Tibial nerve (tissue), 4 donors: ENCODE measurements at regions not wholly inside any gene's neighbourhood (a gene's known extent, or its start where the extent isn't known, plus 50 kb on each side); places are given as distances from the start of the nearest gene placed in this dataset.

Experiments
- DNase-seq, 2 donors: peaks; one replicate each; pipeline ENCODE4 v3.0.0-alpha.2; 2019; ENCODE audit warnings: low spot score in 2 of 2
- H3K27ac ChIP-seq, 4 donors: fragments of 200-600 bp; sonication (generic) in 3 of 4; one replicate each; pipeline ENCODE4 v1.5.1; 2017 to 2019; ENCODE audit warnings: mild to moderate bottlenecking in 1 of 4
- H3K27me3 ChIP-seq, 2 donors: fragments of 200-600 bp; sonication (generic) in 1 of 2; one replicate each; pipeline versions ENCODE4 v1.5.1 to v1.6.0; 2017 to 2019
- H3K36me3 ChIP-seq, 3 donors: fragments of 200-600 bp; sonication (generic); one replicate each; pipeline ENCODE4 v1.5.1; 2018 to 2019
- H3K4me1 ChIP-seq, 4 donors: fragments of 200-600 bp; sonication (generic) in 3 of 4; one replicate each; pipeline ENCODE4 v1.5.1; 2017 to 2019
- H3K4me3 ChIP-seq, 4 donors: fragments of 200-600 bp; sonication (generic) in 3 of 4; one replicate each; pipeline ENCODE4 v1.5.1; 2017 to 2019; ENCODE audit warnings: mild to moderate bottlenecking in 1 of 4, moderate library complexity in 1 of 4
- H3K9me3 ChIP-seq, 4 donors: fragments of 200-600 bp; sonication (generic) in 3 of 4; one replicate each; pipeline ENCODE4 v1.5.1; 2017 to 2019
- CTCF ChIP-seq, 5 experiments: fragments of 200-600 bp in 3 of 5; fragments of 450-650 bp in 2 of 5; sonication (generic) in 3 of 5; IDR thresholded peaks; one replicate each; pipeline ENCODE4 v1.5.1; 2016 to 2019; ENCODE audit warnings: antibody characterized with exemption in 5 of 5, mild to moderate bottlenecking in 3 of 5, moderate library complexity in 2 of 5
- EP300 ChIP-seq, 2 donors: sonication (generic); formaldehyde crosslinking; IDR thresholded peaks; one replicate each; pipeline ENCODE4 v1.6.1; 2017; ENCODE audit warnings: antibody characterized with exemption in 2 of 2, mild to moderate bottlenecking in 1 of 2
- POLR2A ChIP-seq, 2 donors: fragments of 450-650 bp; IDR thresholded peaks; one replicate each; pipeline ENCODE4 v1.6.1; 2017; ENCODE audit warnings: antibody characterized with exemption in 2 of 2, mild to moderate bottlenecking in 2 of 2, moderate library complexity in 2 of 2
- WGBS, 2 donors: methylation state at CpG; one replicate each; pipeline ENCODE4 v1.1.5; 2018; 5-methylcytosine and 5-hydroxymethylcytosine counted together

GRCh38 chr2:122209377-122209776 lies 453.9 kb downstream of the TSN start:
- H3K4me3 ChIP-seq: no peak overlapping the region
- H3K4me1 ChIP-seq: no peaks in the 10 kb centered on the region
- TF ChIP-seq EP300 (IDR thresholded peaks at IDR 0.05) (no peak), CTCF (IDR thresholded peaks at IDR 0.05) (no peak), POLR2A (IDR thresholded peaks at IDR 0.05) (no peak)
- H3K27me3 ChIP-seq: no peaks in the 10 kb centered on the region
- no peak overlapping the region for H3K27ac ChIP-seq
- H3K9me3 ChIP-seq: no peaks in the 10 kb centered on the region
- WGBS, 2 donors: 94 to 95% methylated on average over 2 of the region's 2 CpGs
- DNase-seq: no peak
- no peaks in the 10 kb centered on the region for H3K36me3 ChIP-seq

GRCh38 chr2:122210065-122210464 lies 454.6 kb downstream of the TSN start:
- Histone ChIP-seq H3K27me3 (no peaks in the 10 kb centered on the region), H3K4me1 (no peaks in the 10 kb centered on the region), H3K9me3 (no peaks in the 10 kb centered on the region), H3K36me3 (no peaks in the 10 kb centered on the region), H3K4me3 (no peak overlapping the region), H3K27ac (no peak overlapping the region)
- TF ChIP-seq EP300 (IDR thresholded peaks at IDR 0.05): no peak
- TF ChIP-seq CTCF (IDR thresholded peaks at IDR 0.05): no peak
- TF ChIP-seq POLR2A (IDR thresholded peaks at IDR 0.05): no peak
- DNase-seq: no peak
- 95 to 97% methylated on average over 4 of the region's 4 CpGs for WGBS, 2 donors

GRCh38 chr2:122210898-122211856 lies 455.7 kb downstream of the TSN start:
- Histone ChIP-seq H3K27ac (no peak overlapping the region), H3K36me3 (no peaks in the 10 kb centered on the region), H3K9me3 (no peaks in the 10 kb centered on the region), H3K4me1 (no peaks in the 10 kb centered on the region), H3K4me3 (no peak overlapping the region), H3K27me3 (no peaks in the 10 kb centered on the region)
- WGBS, 2 donors: 86 to 91% methylated on average over 8 of the region's 8 CpGs
- no peak for TF ChIP-seq POLR2A (IDR thresholded peaks at IDR 0.05)
- no peak for DNase-seq

GRCh38 chr2:122213312-122213711 lies 457.9 kb downstream of the TSN start:
- no peak overlapping the region for H3K27ac ChIP-seq
- H3K36me3 ChIP-seq: no peaks in the 10 kb centered on the region
- no peak overlapping the region for H3K4me3 ChIP-seq
- no peaks in the 10 kb centered on the region for H3K4me1 ChIP-seq
- no peak for DNase-seq
- H3K9me3 ChIP-seq: no peaks in the 10 kb centered on the region
- TF ChIP-seq CTCF (IDR thresholded peaks at IDR 0.05): no peak
- TF ChIP-seq POLR2A (IDR thresholded peaks at IDR 0.05): no peak
- TF ChIP-seq EP300 (IDR thresholded peaks at IDR 0.05): no peak
- 81 to 84% methylated on average over 4 of the region's 4 CpGs for WGBS, 2 donors
- H3K27me3 ChIP-seq: no peaks in the 10 kb centered on the region

GRCh38 chr2:122216071-122216470 lies 460.6 kb downstream of the TSN start:
- Histone ChIP-seq H3K27ac (no peak overlapping the region), H3K36me3 (no peaks in the 10 kb centered on the region), H3K9me3 (no peaks in the 10 kb centered on the region), H3K4me1 (no peaks in the 10 kb centered on the region), H3K4me3 (no peak overlapping the region), H3K27me3 (no peaks in the 10 kb centered on the region)
- TF ChIP-seq CTCF (IDR thresholded peaks at IDR 0.05) (no peak), EP300 (IDR thresholded peaks at IDR 0.05) (no peak), POLR2A (IDR thresholded peaks at IDR 0.05) (no peak)
- DNase-seq: no peak
